Esophagus squamous epithelium (tissue), 4 donors: ENCODE measurements at regions not wholly inside any gene's neighbourhood (a gene's known extent, or its start where the extent isn't known, plus 50 kb on each side); places are given as distances from the start of the nearest gene placed in this dataset.

ENCODE experiments used
- CTCF ChIP-seq, 6 experiments: fragments of 450-650 bp in 4 of 6; fragments of 200-600 bp in 2 of 6; sonication (generic) in 2 of 6; IDR thresholded peaks; one replicate each; pipeline ENCODE4 v1.5.1; 2016 to 2019; ENCODE audit warnings: antibody characterized with exemption in 6 of 6, mild to moderate bottlenecking in 4 of 6, moderate library complexity in 4 of 6
- POLR2A ChIP-seq, 4 donors: fragments of 450-650 bp; IDR thresholded peaks; one replicate each; pipeline ENCODE4 v1.6.1; 2017; ENCODE audit warnings: antibody characterized with exemption in 4 of 4, mild to moderate bottlenecking in 4 of 4, moderate library complexity in 3 of 4

GRCh38 chr3:197353867-197354567 is 55.6 kb upstream of the DLG1 start:
- TF ChIP-seq POLR2A (IDR thresholded peaks at IDR 0.05) (no peak), CTCF (IDR thresholded peaks at IDR 0.05) (no peak)
